SK-N-SH (cell line): ENCODE measurements at regions not wholly inside any gene's neighbourhood (a gene's known extent, or its start where the extent isn't known, plus 50 kb on each side); places are given as distances from the start of the nearest gene placed in this dataset.

Source experiments
- CHD2 ChIP-seq: fragments of 150-350 bp; IDR thresholded peaks from 2 replicates; pipeline ENCODE4 v1.6.1; 2018; ENCODE audit warnings: low read length; ENCODE audit not compliant: partially characterized antibody
- ELF1 ChIP-seq: IDR thresholded peaks from 2 replicates; pipeline ENCODE4 v1.4.0; 2012
- EP300 ChIP-seq, 2 experiments: IDR thresholded peaks; 2 replicates each; pipeline versions ENCODE4 v1.4.0 to v1.6.1; 2012; ENCODE audit warnings: borderline replicate concordance in 1 of 2, low read depth in 1 of 2, low read length in 1 of 2
- FOXM1 ChIP-seq: IDR thresholded peaks from 2 replicates; pipeline ENCODE4 v1.4.0; 2012; ENCODE audit warnings: low read depth, mild to moderate bottlenecking
- MXI1 ChIP-seq: IDR thresholded peaks from 2 replicates; pipeline ENCODE4 v1.6.1; 2012; ENCODE audit warnings: mild to moderate bottlenecking, low read depth, low read length, improper control_type of control experiment
- POLR2AphosphoS5 ChIP-seq: IDR thresholded peaks from 2 replicates; pipeline ENCODE4 v1.6.1; 2012; ENCODE audit warnings: low read depth, low read length
- RAD21 ChIP-seq: IDR thresholded peaks from 2 replicates; pipeline ENCODE4 v1.6.1; 2012; ENCODE audit warnings: mild to moderate bottlenecking, low read length
- TAF1 ChIP-seq: IDR thresholded peaks from 2 replicates; pipeline ENCODE4 v1.6.1; 2012; ENCODE audit warnings: low read depth, mild to moderate bottlenecking, low read length, moderate library complexity, borderline replicate concordance
- YY1 ChIP-seq: IDR thresholded peaks from 2 replicates; pipeline ENCODE4 v1.4.0; 2012; ENCODE audit warnings: low read depth, mild to moderate bottlenecking
- TF ChIP-seq, protein P1 (sequence below): fragments of 200-600 bp; sonication (generic); IDR thresholded peaks from 2 replicates; pipeline ENCODE4 v1.6.1; 2017; ENCODE audit warnings: antibody characterized with exemption, mild to moderate bottlenecking, moderate library complexity
- TF ChIP-seq, protein P2 (sequence below): fragments of 150-350 bp; IDR thresholded peaks from 2 replicates; pipeline ENCODE4 v1.6.1; 2017; ENCODE audit warnings: antibody characterized with exemption, low read length, low read depth, borderline replicate concordance
- TF ChIP-seq, protein P3 (sequence below): IDR thresholded peaks from 2 replicates; pipeline ENCODE4 v1.4.0; 2012; ENCODE audit warnings: low read depth
- TF ChIP-seq, protein P4 (sequence below): IDR thresholded peaks from 2 replicates; pipeline ENCODE4; 2012
- TF ChIP-seq, protein P5 (sequence below): IDR thresholded peaks from 2 replicates; pipeline ENCODE4 v1.6.1; 2012; ENCODE audit warnings: mild to moderate bottlenecking, low read depth, low read length, moderate library complexity

DNA sequence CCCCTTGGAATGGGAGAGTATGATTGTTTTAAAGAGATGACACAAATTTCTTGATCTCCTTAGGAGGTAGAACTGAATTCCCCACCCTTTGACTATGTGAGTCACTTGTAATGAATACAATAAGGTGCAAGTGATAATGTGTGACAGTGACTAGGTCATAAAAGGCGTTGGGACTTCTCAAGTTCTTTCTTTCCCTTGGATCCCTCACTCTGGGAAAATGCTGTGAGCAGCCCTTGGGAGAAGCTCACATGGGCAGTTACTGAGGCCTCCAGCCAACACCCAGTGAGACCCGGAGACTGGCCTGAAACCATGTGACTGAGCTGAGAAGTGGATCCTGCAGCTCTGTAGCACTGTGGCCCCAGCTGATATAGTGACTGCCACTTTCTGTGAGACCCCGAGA, 66.4 kb upstream of the FAM180A start:
- TF ChIP-seq, protein P1, sequence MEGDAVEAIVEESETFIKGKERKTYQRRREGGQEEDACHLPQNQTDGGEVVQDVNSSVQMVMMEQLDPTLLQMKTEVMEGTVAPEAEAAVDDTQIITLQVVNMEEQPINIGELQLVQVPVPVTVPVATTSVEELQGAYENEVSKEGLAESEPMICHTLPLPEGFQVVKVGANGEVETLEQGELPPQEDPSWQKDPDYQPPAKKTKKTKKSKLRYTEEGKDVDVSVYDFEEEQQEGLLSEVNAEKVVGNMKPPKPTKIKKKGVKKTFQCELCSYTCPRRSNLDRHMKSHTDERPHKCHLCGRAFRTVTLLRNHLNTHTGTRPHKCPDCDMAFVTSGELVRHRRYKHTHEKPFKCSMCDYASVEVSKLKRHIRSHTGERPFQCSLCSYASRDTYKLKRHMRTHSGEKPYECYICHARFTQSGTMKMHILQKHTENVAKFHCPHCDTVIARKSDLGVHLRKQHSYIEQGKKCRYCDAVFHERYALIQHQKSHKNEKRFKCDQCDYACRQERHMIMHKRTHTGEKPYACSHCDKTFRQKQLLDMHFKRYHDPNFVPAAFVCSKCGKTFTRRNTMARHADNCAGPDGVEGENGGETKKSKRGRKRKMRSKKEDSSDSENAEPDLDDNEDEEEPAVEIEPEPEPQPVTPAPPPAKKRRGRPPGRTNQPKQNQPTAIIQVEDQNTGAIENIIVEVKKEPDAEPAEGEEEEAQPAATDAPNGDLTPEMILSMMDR: no peak
- TF ChIP-seq TAF1 (no peak), POLR2AphosphoS5 (no peak), YY1 (no peak), CHD2 (no peak), EP300 (IDR thresholded peaks at IDR 0.05; ENCODE audit: borderline replicate concordance in 1 of 2, low read depth in 1 of 2, low read length in 1 of 2) (no peak), FOXM1 (no peak), RAD21 (no peak), MXI1 (no peak), ELF1 (no peak)
- TF ChIP-seq, protein P2, sequence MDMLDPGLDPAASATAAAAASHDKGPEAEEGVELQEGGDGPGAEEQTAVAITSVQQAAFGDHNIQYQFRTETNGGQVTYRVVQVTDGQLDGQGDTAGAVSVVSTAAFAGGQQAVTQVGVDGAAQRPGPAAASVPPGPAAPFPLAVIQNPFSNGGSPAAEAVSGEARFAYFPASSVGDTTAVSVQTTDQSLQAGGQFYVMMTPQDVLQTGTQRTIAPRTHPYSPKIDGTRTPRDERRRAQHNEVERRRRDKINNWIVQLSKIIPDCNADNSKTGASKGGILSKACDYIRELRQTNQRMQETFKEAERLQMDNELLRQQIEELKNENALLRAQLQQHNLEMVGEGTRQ: no peak
- TF ChIP-seq, protein P3, sequence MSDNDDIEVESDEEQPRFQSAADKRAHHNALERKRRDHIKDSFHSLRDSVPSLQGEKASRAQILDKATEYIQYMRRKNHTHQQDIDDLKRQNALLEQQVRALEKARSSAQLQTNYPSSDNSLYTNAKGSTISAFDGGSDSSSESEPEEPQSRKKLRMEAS: no peak
- TF ChIP-seq, protein P4, sequence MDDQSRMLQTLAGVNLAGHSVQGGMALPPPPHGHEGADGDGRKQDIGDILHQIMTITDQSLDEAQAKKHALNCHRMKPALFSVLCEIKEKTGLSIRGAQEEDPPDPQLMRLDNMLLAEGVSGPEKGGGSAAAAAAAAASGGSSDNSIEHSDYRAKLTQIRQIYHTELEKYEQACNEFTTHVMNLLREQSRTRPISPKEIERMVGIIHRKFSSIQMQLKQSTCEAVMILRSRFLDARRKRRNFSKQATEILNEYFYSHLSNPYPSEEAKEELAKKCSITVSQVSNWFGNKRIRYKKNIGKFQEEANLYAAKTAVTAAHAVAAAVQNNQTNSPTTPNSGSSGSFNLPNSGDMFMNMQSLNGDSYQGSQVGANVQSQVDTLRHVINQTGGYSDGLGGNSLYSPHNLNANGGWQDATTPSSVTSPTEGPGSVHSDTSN: no peak
- TF ChIP-seq, protein P5, sequence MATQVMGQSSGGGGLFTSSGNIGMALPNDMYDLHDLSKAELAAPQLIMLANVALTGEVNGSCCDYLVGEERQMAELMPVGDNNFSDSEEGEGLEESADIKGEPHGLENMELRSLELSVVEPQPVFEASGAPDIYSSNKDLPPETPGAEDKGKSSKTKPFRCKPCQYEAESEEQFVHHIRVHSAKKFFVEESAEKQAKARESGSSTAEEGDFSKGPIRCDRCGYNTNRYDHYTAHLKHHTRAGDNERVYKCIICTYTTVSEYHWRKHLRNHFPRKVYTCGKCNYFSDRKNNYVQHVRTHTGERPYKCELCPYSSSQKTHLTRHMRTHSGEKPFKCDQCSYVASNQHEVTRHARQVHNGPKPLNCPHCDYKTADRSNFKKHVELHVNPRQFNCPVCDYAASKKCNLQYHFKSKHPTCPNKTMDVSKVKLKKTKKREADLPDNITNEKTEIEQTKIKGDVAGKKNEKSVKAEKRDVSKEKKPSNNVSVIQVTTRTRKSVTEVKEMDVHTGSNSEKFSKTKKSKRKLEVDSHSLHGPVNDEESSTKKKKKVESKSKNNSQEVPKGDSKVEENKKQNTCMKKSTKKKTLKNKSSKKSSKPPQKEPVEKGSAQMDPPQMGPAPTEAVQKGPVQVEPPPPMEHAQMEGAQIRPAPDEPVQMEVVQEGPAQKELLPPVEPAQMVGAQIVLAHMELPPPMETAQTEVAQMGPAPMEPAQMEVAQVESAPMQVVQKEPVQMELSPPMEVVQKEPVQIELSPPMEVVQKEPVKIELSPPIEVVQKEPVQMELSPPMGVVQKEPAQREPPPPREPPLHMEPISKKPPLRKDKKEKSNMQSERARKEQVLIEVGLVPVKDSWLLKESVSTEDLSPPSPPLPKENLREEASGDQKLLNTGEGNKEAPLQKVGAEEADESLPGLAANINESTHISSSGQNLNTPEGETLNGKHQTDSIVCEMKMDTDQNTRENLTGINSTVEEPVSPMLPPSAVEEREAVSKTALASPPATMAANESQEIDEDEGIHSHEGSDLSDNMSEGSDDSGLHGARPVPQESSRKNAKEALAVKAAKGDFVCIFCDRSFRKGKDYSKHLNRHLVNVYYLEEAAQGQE: no peak
